ENCODE measurements at regions not wholly inside any gene's neighbourhood (a gene's known extent, or its start where the extent isn't known, plus 50 kb on each side); places are given as distances from the start of the nearest gene placed in this dataset.

- DNase-seq: no peak
- TF ChIP-seq POLR2A (IDR thresholded peaks at IDR 0.05; ENCODE audit: low read length) (no peak), GATA1 (IDR thresholded peaks at IDR 0.05; ENCODE audit: low read depth, low read length) (no peak)
Observed at GRCh38 chr9:70478963-70479641, 64.6 kb upstream of the KLF9 start.

- DNase-seq: no peak
- TF ChIP-seq POLR2A (IDR thresholded peaks at IDR 0.05; ENCODE audit: low read length) (no peak), GATA1 (IDR thresholded peaks at IDR 0.05; ENCODE audit: low read depth, low read length) (no peak)
Observed at GRCh38 chr9:70477907-70478480, 63.5 kb upstream of the KLF9 start.

GRCh38 chr9:70477146-70477745 is 62.8 kb upstream of the KLF9 start:
- TF ChIP-seq GATA1 (IDR thresholded peaks at IDR 0.05; ENCODE audit: low read depth, low read length) (no peak), POLR2A (IDR thresholded peaks at IDR 0.05; ENCODE audit: low read length) (no peak)
- no peak for DNase-seq

- TF ChIP-seq POLR2A (IDR thresholded peaks at IDR 0.05; ENCODE audit: low read length): no peak
- TF ChIP-seq GATA1 (IDR thresholded peaks at IDR 0.05; ENCODE audit: low read depth, low read length): no peak
- DNase-seq: no peak
Observed at GRCh38 chr9:70475211-70475610, 60.8 kb upstream of the KLF9 start.

- no peak for DNase-seq
- TF ChIP-seq POLR2A (IDR thresholded peaks at IDR 0.05; ENCODE audit: low read length) (no peak), GATA1 (IDR thresholded peaks at IDR 0.05; ENCODE audit: low read depth, low read length) (no peak)
Observed at GRCh38 chr9:70474413-70474812, 60.0 kb upstream of the KLF9 start.

GRCh38 chr9:70472268-70473249 is 58.1 kb upstream of the KLF9 start:
- TF ChIP-seq GATA1 (IDR thresholded peaks at IDR 0.05; ENCODE audit: low read depth, low read length) (no peak), POLR2A (IDR thresholded peaks at IDR 0.05; ENCODE audit: low read length) (no peak)
- no peak for DNase-seq

GRCh38 chr9:70470050-70471015 is 55.9 kb upstream of the KLF9 start:
- peak in 1 of 2 experiments; percentile 32 for DNase-seq
- no peak for TF ChIP-seq GATA1 (IDR thresholded peaks at IDR 0.05; ENCODE audit: low read depth, low read length)
- TF ChIP-seq POLR2A (IDR thresholded peaks at IDR 0.05; ENCODE audit: low read length): no peak

- no peak for TF ChIP-seq POLR2A (IDR thresholded peaks at IDR 0.05; ENCODE audit: low read length)
- TF ChIP-seq GATA1 (IDR thresholded peaks at IDR 0.05; ENCODE audit: low read depth, low read length): no peak
- DNase-seq: no peak
Observed at GRCh38 chr9:70468291-70468690, 53.8 kb upstream of the KLF9 start.

- DNase-seq: no peak
- TF ChIP-seq GATA1 (IDR thresholded peaks at IDR 0.05; ENCODE audit: low read depth, low read length): no peak
- no peak for TF ChIP-seq POLR2A (IDR thresholded peaks at IDR 0.05; ENCODE audit: low read length)
Observed at GRCh38 chr9:70466976-70467561, 52.6 kb upstream of the KLF9 start.

- DNase-seq: no peak
- TF ChIP-seq POLR2A (IDR thresholded peaks at IDR 0.05; ENCODE audit: low read length) (no peak), GATA1 (IDR thresholded peaks at IDR 0.05; ENCODE audit: low read depth, low read length) (no peak)
Observed at GRCh38 chr9:70465904-70466303, 51.4 kb upstream of the KLF9 start.

GRCh38 chr9:70465398-70465797 is 50.9 kb upstream of the KLF9 start:
- TF ChIP-seq POLR2A (IDR thresholded peaks at IDR 0.05; ENCODE audit: low read length) (no peak), GATA1 (IDR thresholded peaks at IDR 0.05; ENCODE audit: low read depth, low read length) (no peak)
- no peak for DNase-seq

All from erythroblast (primary cell).